Occipital lobe (tissue), 1 donor: ENCODE measurements at regions not wholly inside any gene's neighbourhood (a gene's known extent, or its start where the extent isn't known, plus 50 kb on each side); places are given as distances from the start of the nearest gene placed in this dataset.

ENCODE experiments used
- DNase-seq: peaks from one replicate; lab custom pipeline; 2025; lab: John Stamatoyannopoulos, UW

DNA sequence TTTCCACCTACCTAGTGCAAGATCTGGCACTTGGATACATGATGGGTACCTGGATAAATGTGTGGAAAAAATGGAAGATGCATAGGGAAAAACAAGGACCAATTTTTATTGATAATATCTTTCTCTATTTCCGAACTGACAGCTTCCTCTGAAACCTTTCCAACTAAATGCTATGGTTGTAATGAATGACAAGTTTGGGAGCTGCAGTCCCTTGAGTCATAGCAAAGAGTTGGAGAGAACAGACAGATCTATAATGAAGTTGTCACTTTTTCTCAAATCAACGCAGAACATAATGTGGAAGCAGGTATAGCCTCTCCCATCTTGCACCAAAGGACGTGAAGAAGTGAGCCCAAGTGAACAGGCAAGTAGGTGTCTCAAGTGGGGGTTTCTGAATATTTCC is 296.5 kb upstream of the KAZN start:
- DNase-seq, result no peak

GRCh38 chr1:14303011-14303410 is 295.5 kb upstream of the KAZN start:
- no peak for DNase-seq

GRCh38 chr1:14304381-14304865 is 294.1 kb upstream of the KAZN start:
- no peak for DNase-seq

GRCh38 chr1:14308460-14308859 is 290.0 kb upstream of the KAZN start:
- DNase-seq, result no peak

DNA sequence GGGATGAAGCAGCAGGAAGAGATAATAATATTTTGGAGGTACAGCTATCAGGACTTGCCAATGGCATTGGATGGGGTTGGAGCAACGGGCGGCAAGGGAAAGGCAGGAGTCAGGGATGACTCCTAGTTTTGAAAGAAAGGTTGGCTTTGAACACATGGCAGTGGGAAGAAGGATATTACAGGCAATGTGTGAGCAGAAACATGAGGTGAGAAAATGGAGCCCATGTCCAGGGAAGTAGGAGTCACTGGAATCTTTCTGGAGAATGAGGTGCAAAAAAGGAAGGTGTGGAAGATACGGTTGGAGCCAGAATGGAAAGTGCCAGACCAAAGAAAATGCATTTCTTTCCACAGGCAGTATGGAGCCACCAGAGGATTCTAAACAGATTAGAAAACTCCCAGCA is 288.5 kb upstream of the KAZN start:
- DNase-seq, result no peak

GRCh38 chr1:14310476-14310875 is 288.0 kb upstream of the KAZN start:
- no peak for DNase-seq

DNA sequence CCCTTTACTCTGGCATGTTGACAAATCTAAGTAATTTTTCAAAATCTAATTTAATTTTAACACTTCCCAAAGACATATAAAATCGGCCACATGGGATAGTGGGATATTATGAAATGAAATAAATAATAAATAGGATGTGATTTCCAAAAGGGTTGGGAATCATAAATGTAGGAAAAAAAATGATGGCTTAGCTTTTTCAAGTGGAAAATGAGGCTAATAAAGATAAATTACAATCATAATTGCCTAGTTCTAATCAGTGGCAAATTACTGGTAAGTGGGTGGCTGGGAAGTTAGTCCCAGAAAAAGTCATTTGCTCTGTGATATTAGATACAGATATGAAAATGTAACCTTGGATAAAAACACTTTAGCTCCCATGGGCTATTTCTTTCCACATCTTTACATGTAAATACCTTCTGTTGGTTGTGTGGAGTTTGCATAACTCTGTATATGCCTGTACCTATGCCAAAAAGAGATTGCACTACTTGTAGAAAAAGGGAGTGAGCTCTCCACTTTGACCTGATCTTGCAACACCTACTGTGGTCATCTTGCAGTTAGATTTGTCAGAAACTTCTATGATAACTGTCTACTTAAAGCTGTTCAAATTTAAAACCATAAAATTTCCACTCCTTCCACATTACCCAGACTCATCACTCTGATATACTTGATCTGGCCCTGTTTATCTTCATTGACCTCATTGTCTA is 284.6 kb upstream of the KAZN start:
- no peak for DNase-seq

- no peak for DNase-seq
These were observed 279.7 kb upstream of the KAZN start for GRCh38 chr1:14318830-14319229.

GRCh38 chr1:14320518-14320917 is 278.0 kb upstream of the KAZN start:
- no peak for DNase-seq

- DNase-seq, result no peak
These were observed 277.5 kb upstream of the KAZN start for GRCh38 chr1:14320986-14321385.

GRCh38 chr1:14321422-14321821 is 277.1 kb upstream of the KAZN start:
- no peak for DNase-seq

- no peak for DNase-seq
These were observed 274.8 kb upstream of the KAZN start for GRCh38 chr1:14323568-14324247.

GRCh38 chr1:14324248-14324630 is 274.2 kb upstream of the KAZN start:
- DNase-seq, result no peak

- DNase-seq, result no peak
These were observed 271.6 kb upstream of the KAZN start for GRCh38 chr1:14326857-14327256.

- DNase-seq, result no peak
These were observed 269.8 kb upstream of the KAZN start for GRCh38 chr1:14328685-14329084.

GRCh38 chr1:14332158-14332557 is 266.3 kb upstream of the KAZN start:
- no peak for DNase-seq

DNA sequence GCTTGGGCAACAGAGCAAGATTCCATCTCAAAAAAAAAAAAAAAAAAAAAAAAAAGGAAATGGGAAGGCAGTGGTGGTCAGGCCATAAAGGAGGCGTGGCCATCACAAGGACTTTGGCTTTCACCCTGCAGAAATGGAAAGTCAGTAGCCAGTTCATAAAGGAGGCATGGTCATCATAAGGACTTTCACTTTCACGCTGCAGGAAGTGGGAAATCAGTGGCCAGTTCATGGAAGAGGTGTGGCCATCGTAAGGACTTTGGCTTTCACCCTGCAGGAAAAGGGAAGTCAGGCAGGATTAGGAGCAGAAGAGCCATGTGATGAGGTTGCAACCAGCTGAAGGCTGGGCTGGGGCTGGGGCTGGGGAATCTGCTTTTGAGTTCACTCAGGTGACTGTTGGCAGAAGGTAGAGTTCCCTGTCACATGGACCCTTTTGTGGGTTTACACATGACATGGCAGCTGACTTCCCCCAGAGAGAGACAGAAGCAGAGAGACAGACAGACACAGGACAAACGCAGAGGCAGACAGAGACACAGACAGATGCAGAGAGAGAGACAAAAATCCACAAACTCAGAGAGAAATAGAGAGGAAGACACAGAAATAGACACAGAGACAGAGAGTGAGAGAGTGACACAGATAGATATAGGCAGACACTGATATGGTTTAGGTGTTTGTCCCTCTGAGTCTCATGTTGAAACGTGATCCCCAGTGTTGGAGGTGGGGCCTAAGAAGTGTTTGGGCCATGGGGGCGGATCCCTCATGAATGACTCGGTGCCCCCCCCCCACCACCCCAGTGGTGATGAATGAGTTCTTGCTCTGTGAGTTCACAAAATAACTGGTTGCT is 263.9 kb upstream of the KAZN start:
- DNase-seq, result no peak

DNA sequence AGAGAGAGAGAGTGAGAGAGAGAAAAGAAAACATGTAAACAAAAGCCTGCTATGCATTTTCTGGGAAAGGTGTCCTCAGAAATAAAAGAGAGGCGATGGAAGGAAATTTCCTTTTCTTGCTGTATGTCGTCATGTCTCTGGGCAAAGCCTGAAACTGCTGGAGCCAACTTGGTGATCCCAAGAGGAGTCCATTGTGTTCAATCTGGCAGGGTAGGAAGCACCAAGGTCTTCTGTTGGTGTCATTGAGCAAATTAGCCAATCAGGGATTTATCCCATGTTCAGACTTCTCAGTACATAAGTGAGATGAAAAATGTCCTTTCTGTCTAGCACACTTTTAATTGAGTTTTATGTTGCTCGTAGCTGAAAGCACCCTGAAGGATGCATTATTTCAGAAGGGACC is 260.0 kb upstream of the KAZN start:
- DNase-seq, result no peak

DNA sequence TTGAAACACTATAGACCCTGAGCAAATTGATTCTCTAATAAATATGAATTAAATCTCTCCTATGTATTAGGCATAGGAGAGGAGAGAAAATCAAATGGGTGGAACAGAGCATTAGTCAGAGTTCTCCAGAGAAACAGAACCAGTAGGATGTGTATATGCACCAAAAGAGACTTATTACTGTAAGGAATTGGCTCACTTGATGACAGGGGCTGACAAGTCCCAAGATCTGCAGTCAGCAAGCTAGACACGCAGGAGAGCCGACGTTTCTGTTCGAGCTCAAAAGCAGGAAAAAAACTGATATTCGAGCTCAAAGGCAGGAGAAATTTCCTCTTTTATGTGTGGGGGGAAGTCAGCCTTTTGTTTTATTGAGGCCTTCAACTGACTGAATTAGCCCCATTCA is 259.2 kb upstream of the KAZN start:
- DNase-seq, result no peak

DNA sequence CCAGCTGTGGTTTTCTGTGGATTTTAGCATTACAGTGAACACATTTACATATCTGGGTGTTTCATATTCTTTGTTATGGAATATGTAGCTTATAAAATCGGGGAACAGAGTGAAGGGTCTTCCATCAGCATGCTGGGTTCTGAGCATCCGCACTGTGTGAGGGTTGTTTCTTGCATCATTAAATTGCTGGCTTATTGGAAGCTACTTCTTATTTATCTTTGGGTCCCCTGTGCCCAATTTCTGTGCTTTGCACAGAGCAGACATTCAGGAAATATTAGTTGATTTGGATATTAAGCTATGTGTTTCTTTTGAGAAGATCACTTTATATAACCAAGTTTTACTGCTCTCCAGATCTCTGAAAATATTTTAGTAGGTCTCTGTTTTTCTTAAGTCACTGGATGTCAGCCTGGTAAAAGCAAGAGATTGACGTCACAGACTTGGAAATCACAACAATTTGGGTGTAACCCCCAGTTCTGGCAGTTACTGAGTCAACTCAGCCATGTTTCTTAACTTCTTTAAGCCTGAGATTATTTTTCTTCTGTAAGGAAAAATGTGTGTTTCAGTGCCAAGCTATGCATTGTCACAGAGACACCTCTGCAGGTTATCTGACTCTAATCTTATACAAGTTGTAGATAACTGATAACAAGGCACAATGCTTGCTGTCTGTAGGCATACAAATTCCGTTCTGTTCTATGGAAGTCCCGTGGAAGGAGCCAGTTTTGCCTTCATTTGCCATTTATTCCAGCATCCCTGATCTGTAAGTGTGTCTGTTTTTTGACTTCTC is 258.3 kb upstream of the KAZN start:
- DNase-seq, result no peak

DNA sequence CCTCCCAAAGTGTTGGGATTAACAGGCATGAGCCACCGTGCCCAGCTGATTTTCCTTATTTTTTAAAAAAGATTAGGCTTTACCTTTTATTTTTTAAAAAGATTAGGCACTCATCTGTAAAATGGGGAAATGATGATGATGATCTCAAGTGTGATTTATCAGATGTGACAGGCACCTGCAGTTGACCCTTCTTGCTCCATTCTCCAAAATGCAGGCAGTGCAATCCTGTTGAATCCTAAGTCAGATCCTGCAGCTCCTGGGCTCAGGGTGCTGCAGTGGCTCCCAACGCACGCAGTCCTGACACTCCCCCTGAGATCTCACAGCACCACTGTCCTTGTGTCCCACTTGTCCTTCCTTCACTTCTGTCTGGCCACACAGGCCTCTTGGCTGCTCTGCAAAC is 257.3 kb upstream of the KAZN start:
- DNase-seq, result no peak
